HG02943 (cell line): ENCODE measurements at regions not wholly inside any gene's neighbourhood (a gene's known extent, or its start where the extent isn't known, plus 50 kb on each side); places are given as distances from the start of the nearest gene placed in this dataset.
"Not testable (repeated sequence)": the region's sequence is repeated elsewhere in the genome, so short reads cannot be mapped to it uniquely, and the experiment has no call there.

Experiments used
- ATAC-seq: cut with Tn5 transposase; IDR thresholded peaks from one replicate; pipeline ENCODE4 v1.9.1; 2021; ENCODE audit warnings: mild to moderate bottlenecking, low read depth, moderate library complexity; ENCODE audit not compliant: unreplicated experiment

GRCh38 chr9:97772145-97772544 lies 75.0 kb upstream of the XPA start:
- ATAC-seq = no peak

DNA sequence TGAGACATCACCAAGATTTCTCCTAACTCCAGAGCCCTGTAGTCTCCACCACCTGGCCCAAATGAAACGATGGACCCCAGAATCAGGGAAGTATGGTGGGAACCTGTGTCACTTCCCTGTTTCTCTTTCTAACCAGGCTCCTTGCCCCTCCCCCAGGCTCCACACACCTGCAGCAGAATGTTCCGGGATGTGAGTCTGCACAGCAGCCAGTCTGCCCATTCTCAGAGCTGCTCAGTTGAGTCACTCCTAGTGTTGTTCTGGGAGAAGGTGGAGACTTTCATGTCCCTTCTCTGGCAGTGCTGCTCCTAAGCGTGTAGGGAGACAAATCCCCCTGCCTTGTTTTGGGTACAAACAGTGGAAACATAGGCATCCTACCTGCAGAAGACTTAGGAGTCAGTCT lies 76.0 kb upstream of the XPA start:
- ATAC-seq = no peak

DNA sequence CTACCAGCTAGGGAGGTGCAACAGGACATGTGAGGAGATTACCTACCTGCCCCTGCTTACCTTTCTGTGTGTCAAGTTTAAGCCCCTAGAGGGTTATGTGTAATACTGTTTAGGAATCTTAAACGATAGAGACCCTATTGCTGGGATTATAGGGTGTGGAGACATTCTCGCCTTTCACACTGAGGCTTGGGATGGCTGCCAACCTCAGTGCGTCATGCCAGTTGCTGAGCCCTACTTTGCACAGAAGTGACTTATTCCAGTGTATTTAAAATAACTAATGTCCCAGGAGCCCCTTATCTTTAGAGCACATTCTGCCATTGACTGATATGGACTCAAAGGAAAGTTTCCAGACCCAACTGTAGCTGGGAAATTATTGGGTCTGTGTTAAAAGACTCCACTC lies 76.6 kb upstream of the XPA start:
- no peak for ATAC-seq

DNA sequence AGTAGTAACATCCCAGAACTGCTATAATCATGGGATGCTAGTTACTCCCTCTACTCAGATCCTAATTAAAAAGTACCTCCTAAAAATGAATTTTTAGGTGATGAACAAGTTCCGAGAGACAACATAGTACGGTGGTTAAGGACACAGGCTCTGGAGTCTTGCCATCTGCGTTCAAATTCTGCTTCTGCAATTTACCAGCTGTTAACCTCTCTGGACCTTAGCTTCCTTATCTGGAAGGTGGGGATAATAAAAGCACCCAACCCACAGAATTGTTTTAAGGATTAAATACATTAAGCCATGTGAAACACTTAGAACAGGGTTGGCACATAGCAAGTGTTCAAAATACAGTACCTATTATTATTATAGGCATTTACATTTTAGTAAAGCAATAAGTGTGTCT lies 77.5 kb upstream of the XPA start:
- no peak for ATAC-seq

DNA sequence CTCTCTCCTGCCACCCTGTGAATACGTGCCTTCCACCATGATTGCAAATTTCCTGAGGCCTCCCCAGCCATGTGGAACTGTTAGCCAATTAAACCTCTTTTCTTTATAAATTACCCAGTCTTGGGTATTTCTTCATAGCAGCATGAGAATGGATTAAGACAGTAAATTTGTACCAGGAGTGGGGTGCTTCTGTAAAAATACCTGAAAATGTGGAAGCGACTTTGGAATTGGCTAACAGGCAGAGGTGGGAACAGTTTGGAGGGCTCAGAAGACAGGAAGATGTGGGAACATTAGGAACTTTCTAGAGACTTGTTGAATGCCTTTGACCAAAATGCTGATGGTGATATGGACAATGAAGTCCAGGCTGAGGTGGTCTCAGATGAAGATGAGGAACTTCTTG lies 74.3 kb upstream of the FOXE1 start:
- not testable (repeated sequence) for ATAC-seq

DNA sequence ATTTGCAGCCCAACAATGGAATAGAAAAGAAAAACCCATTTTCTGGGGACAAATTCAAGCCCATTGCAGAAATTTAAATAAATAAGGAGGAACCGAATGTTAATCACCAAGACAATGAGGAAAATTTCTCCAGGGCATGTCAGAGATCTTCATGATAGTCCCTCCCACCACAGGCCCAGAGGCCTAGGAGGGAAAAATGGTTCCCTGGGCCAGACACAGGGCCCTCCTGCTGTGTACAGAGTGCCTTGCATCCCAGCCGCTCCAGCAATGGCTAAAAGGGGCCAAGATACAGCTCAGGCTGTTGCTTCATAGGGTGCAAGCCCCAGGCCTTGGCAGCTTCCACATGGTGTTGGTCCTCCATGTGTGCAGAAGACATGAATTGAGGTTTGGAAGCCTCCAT lies 73.4 kb upstream of the FOXE1 start:
- ATAC-seq = no peak

- no peak for ATAC-seq
These were observed 71.1 kb upstream of the FOXE1 start for GRCh38 chr9:97781902-97782301.

GRCh38 chr9:97786341-97786740 lies 66.7 kb upstream of the FOXE1 start:
- no peak for ATAC-seq

DNA sequence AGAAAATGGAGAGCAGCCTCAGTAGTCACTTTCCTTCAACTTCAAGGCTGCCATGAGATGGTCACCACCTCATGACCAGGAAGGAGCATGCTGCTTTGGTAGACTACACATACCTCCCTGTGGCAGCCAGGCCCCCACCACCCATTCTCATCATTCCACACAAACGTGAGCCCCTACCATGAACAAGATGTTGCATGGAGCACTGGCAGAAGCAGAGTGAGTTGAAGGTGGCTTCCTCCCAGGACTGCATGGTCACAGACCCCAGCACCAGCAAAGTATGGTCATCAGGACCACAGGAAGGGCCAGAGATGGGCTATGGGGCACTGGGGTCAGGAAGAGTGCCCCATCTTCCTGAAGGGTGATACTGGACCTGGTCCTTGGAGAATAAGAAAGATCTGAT lies 65.5 kb upstream of the FOXE1 start:
- no peak for ATAC-seq

DNA sequence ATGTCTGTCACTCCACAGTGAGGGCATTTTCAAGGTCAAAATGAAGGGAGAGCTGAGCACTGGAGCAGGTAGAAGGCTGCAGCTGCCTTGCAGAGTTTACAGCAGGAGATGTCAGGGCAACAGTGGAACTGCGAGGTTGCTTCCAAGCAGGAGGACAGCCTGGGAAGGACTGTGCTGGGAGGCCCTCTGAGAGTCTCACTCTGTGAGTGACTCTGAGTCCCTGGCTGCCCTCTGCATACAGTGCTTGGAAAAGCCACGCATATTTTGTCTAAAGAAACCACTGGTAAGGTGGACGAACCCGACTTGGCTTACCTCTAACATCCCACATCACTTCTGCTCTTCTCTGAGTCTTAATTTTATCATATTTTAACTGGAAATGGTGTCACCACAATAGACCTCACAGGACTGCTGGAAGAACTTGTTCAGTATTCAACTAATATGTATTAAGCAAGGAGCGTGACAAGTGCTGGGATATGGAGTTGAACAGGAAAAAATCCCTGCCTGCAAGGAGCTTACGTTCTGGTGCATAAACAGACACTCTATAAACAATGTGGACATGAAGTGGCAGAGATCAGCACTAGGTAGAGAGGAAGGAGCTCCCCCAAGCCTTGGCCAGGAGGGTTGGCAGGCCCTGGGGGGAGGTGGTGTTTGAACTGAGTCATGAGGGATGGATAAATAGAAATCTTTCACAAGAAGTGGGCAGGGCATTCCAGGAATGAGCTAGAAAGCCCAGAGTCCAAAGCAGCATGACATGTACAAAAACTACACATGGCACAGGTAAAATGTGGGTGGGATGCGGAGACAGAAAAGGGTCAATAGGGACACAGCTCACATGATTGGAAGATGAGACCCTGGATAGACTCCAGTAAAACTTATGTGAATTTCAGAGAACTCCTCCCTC lies 64.0 kb upstream of the FOXE1 start:
- no peak for ATAC-seq

- ATAC-seq = no peak
These were observed 62.5 kb upstream of the FOXE1 start for GRCh38 chr9:97790542-97790941.

GRCh38 chr9:97791542-97791941 lies 61.5 kb upstream of the FOXE1 start:
- ATAC-seq = no peak

DNA sequence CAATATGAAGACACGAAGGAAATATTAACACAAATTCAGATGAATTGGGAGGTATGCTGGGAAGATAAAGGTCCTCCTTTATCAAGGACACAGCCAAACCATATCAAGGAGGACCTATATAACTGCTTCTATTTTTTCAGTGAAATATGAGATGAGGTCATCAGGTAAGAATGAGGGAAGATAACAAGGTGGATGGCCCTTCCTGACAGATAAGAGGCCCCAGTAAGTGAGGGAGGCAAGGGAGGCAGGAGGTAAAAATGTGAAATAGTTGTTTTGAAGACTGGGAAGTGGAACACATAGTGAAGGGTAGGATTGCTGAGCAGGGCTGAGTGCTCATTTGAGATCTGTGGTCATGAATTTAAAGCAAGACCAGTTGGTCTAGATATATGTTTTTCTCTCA lies 60.0 kb upstream of the FOXE1 start:
- no peak for ATAC-seq

- ATAC-seq = no peak
These were observed 58.4 kb upstream of the FOXE1 start for GRCh38 chr9:97794666-97795065.

GRCh38 chr9:97796176-97796575 lies 56.9 kb upstream of the FOXE1 start:
- not testable (repeated sequence) for ATAC-seq

DNA sequence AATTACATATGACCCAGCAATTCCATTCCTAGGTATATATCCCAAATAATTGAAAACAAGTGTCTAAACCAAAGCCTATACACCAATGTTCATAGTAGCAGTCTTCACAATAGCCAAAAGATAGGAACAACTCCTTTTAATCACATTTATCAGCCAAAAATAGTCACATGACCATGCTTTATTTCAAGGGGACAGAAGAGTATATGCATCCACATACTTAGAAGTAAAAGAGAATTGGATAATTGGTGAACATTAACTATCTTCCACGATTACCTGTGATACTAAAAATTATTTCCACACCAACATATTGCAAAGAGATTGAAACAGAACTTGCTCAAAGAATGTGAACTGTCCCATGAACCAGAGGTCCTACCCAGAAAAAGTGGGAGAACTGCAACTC lies 51.8 kb upstream of the FOXE1 start:
- no peak for ATAC-seq

- ATAC-seq = no peak
These were observed 50.8 kb upstream of the FOXE1 start for GRCh38 chr9:97802276-97802675.

GRCh38 chr9:97803167-97804058 lies 49.6 kb upstream of the FOXE1 start:
- ATAC-seq = peak; percentile 85
